HEK293T (cell line): ENCODE measurements at regions not wholly inside any gene's neighbourhood (a gene's known extent, or its start where the extent isn't known, plus 50 kb on each side); places are given as distances from the start of the nearest gene placed in this dataset.

ENCODE experiments used
- BHLHE40 ChIP-seq: fragments of 450-650 bp; IDR thresholded peaks from 2 replicates; pipeline ENCODE4 v1.6.1; 2016; ENCODE audit warnings: mild to moderate bottlenecking, moderate library complexity, borderline replicate concordance
- CTBP1 ChIP-seq: fragments of 450-650 bp; IDR thresholded peaks from 2 replicates; pipeline ENCODE4 v1.6.1; 2016; ENCODE audit warnings: borderline replicate concordance
- ELF4 ChIP-seq: fragments of 450-650 bp; IDR thresholded peaks from 2 replicates; pipeline ENCODE4 v1.6.1; 2017; ENCODE audit warnings: antibody characterized with exemption
- FOXK2 ChIP-seq: fragments of 450-650 bp; IDR thresholded peaks from 2 replicates; pipeline ENCODE4 v1.6.1; 2016; ENCODE audit warnings: mild to moderate bottlenecking
- FOXM1 ChIP-seq: fragments of 450-650 bp; IDR thresholded peaks from 2 replicates; pipeline ENCODE4 v1.6.1; 2017; ENCODE audit warnings: mild to moderate bottlenecking, borderline replicate concordance
- NFRKB ChIP-seq: fragments of 450-650 bp; IDR thresholded peaks from 2 replicates; pipeline ENCODE4 v1.6.1; 2016; ENCODE audit warnings: mild to moderate bottlenecking, moderate library complexity
- SUZ12 ChIP-seq: fragments of 450-650 bp; IDR thresholded peaks from 2 replicates; pipeline ENCODE4 v1.6.1; 2016; ENCODE audit warnings: mild to moderate bottlenecking
- ZNF384 ChIP-seq: fragments of 450-650 bp; IDR thresholded peaks from 2 replicates; pipeline ENCODE4 v1.6.1; 2016
- TF ChIP-seq, protein P1 (sequence below): fragments of 450-650 bp; IDR thresholded peaks from 2 replicates; pipeline ENCODE4 v1.6.1; 2016

DNA sequence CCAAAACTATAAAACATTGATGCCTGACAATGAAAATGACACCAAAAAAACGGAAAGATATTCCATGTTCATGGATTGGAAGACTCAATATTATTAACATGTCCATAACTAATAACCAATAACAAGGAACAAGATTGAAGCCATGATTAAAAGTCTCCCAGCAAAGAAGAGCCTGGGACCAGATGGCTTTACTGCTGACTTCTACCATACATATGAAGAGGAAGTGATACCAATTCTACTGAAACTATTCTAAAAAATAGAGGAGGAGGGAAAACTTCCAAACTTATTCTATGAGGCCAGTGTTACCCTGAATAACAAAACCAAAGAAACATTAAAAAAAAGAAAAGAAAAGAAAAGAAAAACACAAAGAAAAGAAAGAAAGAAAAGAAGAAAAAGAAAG, 54.6 kb upstream of the ATF7IP start:
- TF ChIP-seq, protein P1, sequence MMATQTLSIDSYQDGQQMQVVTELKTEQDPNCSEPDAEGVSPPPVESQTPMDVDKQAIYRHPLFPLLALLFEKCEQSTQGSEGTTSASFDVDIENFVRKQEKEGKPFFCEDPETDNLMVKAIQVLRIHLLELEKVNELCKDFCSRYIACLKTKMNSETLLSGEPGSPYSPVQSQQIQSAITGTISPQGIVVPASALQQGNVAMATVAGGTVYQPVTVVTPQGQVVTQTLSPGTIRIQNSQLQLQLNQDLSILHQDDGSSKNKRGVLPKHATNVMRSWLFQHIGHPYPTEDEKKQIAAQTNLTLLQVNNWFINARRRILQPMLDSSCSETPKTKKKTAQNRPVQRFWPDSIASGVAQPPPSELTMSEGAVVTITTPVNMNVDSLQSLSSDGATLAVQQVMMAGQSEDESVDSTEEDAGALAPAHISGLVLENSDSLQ: no peak
- TF ChIP-seq ELF4 (no peak), FOXK2 (no peak), SUZ12 (no peak), BHLHE40 (no peak), NFRKB (no peak), CTBP1 (no peak), ZNF384 (no peak), FOXM1 (no peak)
